ENCODE measurements at regions not wholly inside any gene's neighbourhood (a gene's known extent, or its start where the extent isn't known, plus 50 kb on each side); places are given as distances from the start of the nearest gene placed in this dataset.

GRCh38 chr7:69187824-69188333 is 410.4 kb upstream of the AUTS2 start:
- H3K27me3 ChIP-seq (ENCODE audit: control insufficient read depth, insufficient read depth, low read length) = no peaks in the 10 kb centered on the region
- no CpG with 5 or more reads among the region's 5 CpGs for WGBS (ENCODE audit: insufficient coverage, insufficient read length)
- no peak overlapping the region for H3K27ac ChIP-seq (ENCODE audit: low read length)
- no peaks in the 10 kb centered on the region for H3K4me1 ChIP-seq (ENCODE audit: control insufficient read depth, insufficient read depth, low read length)
- peaks cover 5% of the 10 kb centered on the region for H3K9me3 ChIP-seq (ENCODE audit: control insufficient read depth, insufficient read depth, low read length)
- H3K36me3 ChIP-seq (ENCODE audit: control insufficient read depth, insufficient read depth, low read length) = no peaks in the 10 kb centered on the region
- DNase-seq (ENCODE audit: low read depth, low spot score) = no peak
- H3K4me3 ChIP-seq (ENCODE audit: low read length) = no peak overlapping the region

- peaks cover 5% of the 10 kb centered on the region for H3K9me3 ChIP-seq (ENCODE audit: control insufficient read depth, insufficient read depth, low read length)
- H3K4me3 ChIP-seq (ENCODE audit: low read length) = no peak overlapping the region
- no peaks in the 10 kb centered on the region for H3K36me3 ChIP-seq (ENCODE audit: control insufficient read depth, insufficient read depth, low read length)
- no peaks in the 10 kb centered on the region for H3K27me3 ChIP-seq (ENCODE audit: control insufficient read depth, insufficient read depth, low read length)
- no CpG with 5 or more reads among the region's 3 CpGs for WGBS (ENCODE audit: insufficient coverage, insufficient read length)
- no peak overlapping the region for H3K27ac ChIP-seq (ENCODE audit: low read length)
- no peaks in the 10 kb centered on the region for H3K4me1 ChIP-seq (ENCODE audit: control insufficient read depth, insufficient read depth, low read length)
- no peak for DNase-seq (ENCODE audit: low read depth, low spot score)
Measured at GRCh38 chr7:69189406-69189805, 408.9 kb upstream of the AUTS2 start.

DNA sequence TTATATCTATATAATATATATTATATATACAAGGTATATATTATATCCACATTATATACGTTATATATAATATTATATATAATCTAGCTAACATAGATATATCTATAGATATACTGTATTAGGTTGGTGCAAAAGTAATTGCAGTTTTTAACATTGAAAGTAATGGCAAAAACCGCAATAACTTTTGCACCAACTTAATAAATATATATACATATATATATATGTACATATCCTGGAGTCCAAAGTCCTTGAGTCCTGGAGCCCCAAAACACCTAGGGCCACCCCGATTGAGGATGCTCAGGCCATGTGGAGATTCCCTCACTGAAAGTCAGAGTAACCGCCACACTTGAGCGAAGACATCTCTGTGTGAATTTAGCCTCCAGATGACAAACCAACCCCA is 408.2 kb upstream of the AUTS2 start:
- no peaks in the 10 kb centered on the region for H3K4me1 ChIP-seq (ENCODE audit: control insufficient read depth, insufficient read depth, low read length)
- H3K36me3 ChIP-seq (ENCODE audit: control insufficient read depth, insufficient read depth, low read length) = no peaks in the 10 kb centered on the region
- no peak overlapping the region for H3K27ac ChIP-seq (ENCODE audit: low read length)
- H3K9me3 ChIP-seq (ENCODE audit: control insufficient read depth, insufficient read depth, low read length) = peaks cover 5% of the 10 kb centered on the region
- H3K27me3 ChIP-seq (ENCODE audit: control insufficient read depth, insufficient read depth, low read length) = no peaks in the 10 kb centered on the region
- no peak overlapping the region for H3K4me3 ChIP-seq (ENCODE audit: low read length)
- WGBS (ENCODE audit: insufficient coverage, insufficient read length) = no CpG with 5 or more reads among the region's 5 CpGs
- DNase-seq (ENCODE audit: low read depth, low spot score) = no peak

GRCh38 chr7:69190763-69191162 is 407.5 kb upstream of the AUTS2 start:
- no peak overlapping the region for H3K27ac ChIP-seq (ENCODE audit: low read length)
- H3K27me3 ChIP-seq (ENCODE audit: control insufficient read depth, insufficient read depth, low read length) = no peaks in the 10 kb centered on the region
- H3K36me3 ChIP-seq (ENCODE audit: control insufficient read depth, insufficient read depth, low read length) = no peaks in the 10 kb centered on the region
- no peak overlapping the region for H3K4me3 ChIP-seq (ENCODE audit: low read length)
- no CpG with 5 or more reads among the region's 2 CpGs for whole genome bisulfite sequencing (ENCODE audit: insufficient coverage, insufficient read length)
- no peak for DNase-seq (ENCODE audit: low read depth, low spot score)
- H3K9me3 ChIP-seq (ENCODE audit: control insufficient read depth, insufficient read depth, low read length) = peaks cover 4% of the 10 kb centered on the region
- no peaks in the 10 kb centered on the region for H3K4me1 ChIP-seq (ENCODE audit: control insufficient read depth, insufficient read depth, low read length)

DNA sequence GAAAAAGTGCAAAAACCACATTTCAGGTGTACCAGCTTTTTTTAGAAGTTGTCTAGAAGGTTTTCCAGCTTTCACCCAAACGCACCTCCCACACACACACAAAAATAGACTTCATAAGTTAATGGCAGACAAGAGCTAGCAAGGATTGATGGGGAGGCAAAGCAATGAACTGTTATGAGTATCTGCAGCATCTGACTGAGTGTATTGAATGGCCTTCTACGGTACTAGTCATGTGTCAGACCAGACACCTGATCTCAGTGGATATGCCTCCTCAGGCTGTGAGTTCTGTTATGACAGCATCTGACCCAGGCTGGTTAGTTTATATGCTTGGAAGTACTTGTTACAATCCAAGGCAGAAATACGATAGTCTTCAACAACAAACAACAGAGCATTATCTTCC is 406.1 kb upstream of the AUTS2 start:
- Histone ChIP-seq H3K4me3 (ENCODE audit: low read length) (no peak overlapping the region), H3K27ac (ENCODE audit: low read length) (no peak overlapping the region), H3K27me3 (ENCODE audit: control insufficient read depth, insufficient read depth, low read length) (no peaks in the 10 kb centered on the region), H3K36me3 (ENCODE audit: control insufficient read depth, insufficient read depth, low read length) (no peaks in the 10 kb centered on the region), H3K9me3 (ENCODE audit: control insufficient read depth, insufficient read depth, low read length) (peaks cover 4% of the 10 kb centered on the region), H3K4me1 (ENCODE audit: control insufficient read depth, insufficient read depth, low read length) (no peaks in the 10 kb centered on the region)
- no CpG with 5 or more reads among the region's 3 CpGs for WGBS (ENCODE audit: insufficient coverage, insufficient read length)
- DNase-seq (ENCODE audit: low read depth, low spot score) = no peak

GRCh38 chr7:69193061-69193460 is 405.2 kb upstream of the AUTS2 start:
- H3K27ac ChIP-seq (ENCODE audit: low read length) = no peak overlapping the region
- no peaks in the 10 kb centered on the region for H3K36me3 ChIP-seq (ENCODE audit: control insufficient read depth, insufficient read depth, low read length)
- peaks cover 4% of the 10 kb centered on the region; the same call in 1 of the 2 replicates for H3K9me3 ChIP-seq (ENCODE audit: control insufficient read depth, insufficient read depth, low read length)
- no peak overlapping the region for H3K4me3 ChIP-seq (ENCODE audit: low read length)
- H3K4me1 ChIP-seq (ENCODE audit: control insufficient read depth, insufficient read depth, low read length) = no peaks in the 10 kb centered on the region
- no peak for DNase-seq (ENCODE audit: low read depth, low spot score)
- no peaks in the 10 kb centered on the region for H3K27me3 ChIP-seq (ENCODE audit: control insufficient read depth, insufficient read depth, low read length)
- WGBS (ENCODE audit: insufficient coverage, insufficient read length) = no CpG with 5 or more reads among the region's 4 CpGs

- WGBS (ENCODE audit: insufficient coverage, insufficient read length) = no CpG with 5 or more reads among the region's 1 CpG
- no peaks in the 10 kb centered on the region for H3K36me3 ChIP-seq (ENCODE audit: control insufficient read depth, insufficient read depth, low read length)
- no peaks in the 10 kb centered on the region for H3K27me3 ChIP-seq (ENCODE audit: control insufficient read depth, insufficient read depth, low read length)
- no peak overlapping the region for H3K27ac ChIP-seq (ENCODE audit: low read length)
- H3K9me3 ChIP-seq (ENCODE audit: control insufficient read depth, insufficient read depth, low read length) = peaks cover 2% of the 10 kb centered on the region; the same call in 1 of the 2 replicates
- H3K4me1 ChIP-seq (ENCODE audit: control insufficient read depth, insufficient read depth, low read length) = no peaks in the 10 kb centered on the region
- no peak for DNase-seq (ENCODE audit: low read depth, low spot score)
- H3K4me3 ChIP-seq (ENCODE audit: low read length) = no peak overlapping the region
Measured at GRCh38 chr7:69196593-69196992, 401.7 kb upstream of the AUTS2 start.

DNA sequence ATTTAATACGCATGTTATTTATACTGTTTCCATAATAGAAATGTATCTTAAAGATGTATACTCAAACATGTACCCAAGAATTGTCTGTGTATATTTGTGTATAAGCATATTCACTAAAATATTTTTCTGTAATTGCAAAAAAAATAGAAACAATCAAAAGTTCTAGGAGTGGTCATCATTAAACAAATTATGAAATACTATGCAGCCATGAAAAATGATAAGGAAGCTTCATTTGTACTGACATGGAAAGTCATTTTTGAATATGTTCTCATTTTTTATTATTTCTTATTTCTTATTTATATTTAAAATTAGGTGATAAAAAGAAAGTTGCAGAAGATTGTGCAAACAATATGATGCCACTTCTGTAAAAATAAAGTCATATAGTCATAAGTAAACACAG is 400.0 kb upstream of the AUTS2 start:
- Histone ChIP-seq H3K27ac (ENCODE audit: low read length) (no peak overlapping the region), H3K27me3 (ENCODE audit: control insufficient read depth, insufficient read depth, low read length) (no peaks in the 10 kb centered on the region), H3K4me1 (ENCODE audit: control insufficient read depth, insufficient read depth, low read length) (no peaks in the 10 kb centered on the region), H3K36me3 (ENCODE audit: control insufficient read depth, insufficient read depth, low read length) (no peaks in the 10 kb centered on the region), H3K9me3 (ENCODE audit: control insufficient read depth, insufficient read depth, low read length) (no peaks in the 10 kb centered on the region; the same call in 1 of the 2 replicates), H3K4me3 (ENCODE audit: low read length) (no peak overlapping the region)
- DNase-seq (ENCODE audit: low read depth, low spot score) = no peak
- WGBS (ENCODE audit: insufficient coverage, insufficient read length) = no CpG with 5 or more reads among the region's 1 CpG

GRCh38 chr7:69199041-69199440 is 399.2 kb upstream of the AUTS2 start:
- no peaks in the 10 kb centered on the region for H3K27me3 ChIP-seq (ENCODE audit: control insufficient read depth, insufficient read depth, low read length)
- H3K36me3 ChIP-seq (ENCODE audit: control insufficient read depth, insufficient read depth, low read length) = no peaks in the 10 kb centered on the region
- DNase-seq (ENCODE audit: low read depth, low spot score) = no peak
- H3K9me3 ChIP-seq (ENCODE audit: control insufficient read depth, insufficient read depth, low read length) = no peaks in the 10 kb centered on the region; the same call in 1 of the 2 replicates
- H3K27ac ChIP-seq (ENCODE audit: low read length) = no peak overlapping the region
- WGBS (ENCODE audit: insufficient coverage, insufficient read length) = no CpG with 5 or more reads among the region's 5 CpGs
- H3K4me1 ChIP-seq (ENCODE audit: control insufficient read depth, insufficient read depth, low read length) = no peaks in the 10 kb centered on the region
- no peak overlapping the region for H3K4me3 ChIP-seq (ENCODE audit: low read length)

- H3K27me3 ChIP-seq (ENCODE audit: control insufficient read depth, insufficient read depth, low read length) = no peaks in the 10 kb centered on the region
- no CpG with 5 or more reads among the region's 1 CpG for WGBS (ENCODE audit: insufficient coverage, insufficient read length)
- H3K9me3 ChIP-seq (ENCODE audit: control insufficient read depth, insufficient read depth, low read length) = no peaks in the 10 kb centered on the region; the same call in 1 of the 2 replicates
- H3K4me3 ChIP-seq (ENCODE audit: low read length) = no peak overlapping the region
- no peak for DNase-seq (ENCODE audit: low read depth, low spot score)
- H3K36me3 ChIP-seq (ENCODE audit: control insufficient read depth, insufficient read depth, low read length) = no peaks in the 10 kb centered on the region
- H3K4me1 ChIP-seq (ENCODE audit: control insufficient read depth, insufficient read depth, low read length) = no peaks in the 10 kb centered on the region
- H3K27ac ChIP-seq (ENCODE audit: low read length) = no peak overlapping the region
Measured at GRCh38 chr7:69199661-69200060, 398.6 kb upstream of the AUTS2 start.

- Histone ChIP-seq H3K36me3 (ENCODE audit: control insufficient read depth, insufficient read depth, low read length) (no peaks in the 10 kb centered on the region), H3K9me3 (ENCODE audit: control insufficient read depth, insufficient read depth, low read length) (peaks cover 3% of the 10 kb centered on the region), H3K27ac (ENCODE audit: low read length) (no peak overlapping the region), H3K4me1 (ENCODE audit: control insufficient read depth, insufficient read depth, low read length) (no peaks in the 10 kb centered on the region), H3K27me3 (ENCODE audit: control insufficient read depth, insufficient read depth, low read length) (no peaks in the 10 kb centered on the region), H3K4me3 (ENCODE audit: low read length) (no peak overlapping the region)
- DNase-seq (ENCODE audit: low read depth, low spot score) = no peak
- no CpG with 5 or more reads among the region's 2 CpGs for WGBS (ENCODE audit: insufficient coverage, insufficient read length)
Measured at GRCh38 chr7:69203871-69204270, 394.4 kb upstream of the AUTS2 start.

Data from iPS DF 6.9 (cell line).